Transverse colon (tissue), 4 donors: ENCODE measurements at regions not wholly inside any gene's neighbourhood (a gene's known extent, or its start where the extent isn't known, plus 50 kb on each side); places are given as distances from the start of the nearest gene placed in this dataset.

ENCODE experiments used
- DNase-seq: peaks from one replicate; pipeline ENCODE4 v3.0.0-alpha.2; 2019
- H3K27ac ChIP-seq, 4 donors: fragments of 200-600 bp; sonication (generic); 2 replicates each; pipeline ENCODE4 v1.5.1; 2016 to 2018; ENCODE audit warnings: inconsistent platforms in 4 of 4
- H3K27me3 ChIP-seq: fragments of 200-600 bp; sonication (generic); 2 replicates; pipeline ENCODE4 v1.5.1; 2017; ENCODE audit warnings: inconsistent platforms
- H3K36me3 ChIP-seq, 4 donors: fragments of 200-600 bp; sonication (generic); 2 replicates each; pipeline ENCODE4 v1.5.1; 2017 to 2019; ENCODE audit warnings: inconsistent platforms in 4 of 4
- H3K4me1 ChIP-seq, 4 donors: fragments of 200-600 bp; sonication (generic); 2 replicates each; pipeline ENCODE4 v1.5.1; 2017 to 2020; ENCODE audit warnings: inconsistent platforms in 4 of 4
- H3K4me3 ChIP-seq, 4 donors: fragments of 200-600 bp; sonication (generic); 1 replicate in 1 of 4; 2 replicates in 3 of 4; pipeline versions ENCODE4 v1.5.1 to v1.6.1; 2017 to 2019; ENCODE audit warnings: inconsistent platforms in 4 of 4
- H3K9me3 ChIP-seq, 2 donors: fragments of 200-600 bp; sonication (generic); 2 replicates each; pipeline ENCODE4 v1.5.1; 2017 to 2019; ENCODE audit warnings: inconsistent platforms in 2 of 2
- CTCF ChIP-seq, 5 experiments: fragments of 200-600 bp in 3 of 5; fragments of 450-650 bp in 2 of 5; sonication (generic) in 3 of 5; IDR thresholded peaks; 1 replicate in 2 of 5; 2 replicates in 3 of 5; pipeline ENCODE4 v1.5.1; 2016 to 2017; ENCODE audit warnings: antibody characterized with exemption in 5 of 5, inconsistent platforms in 3 of 5, mild to moderate bottlenecking in 2 of 5, moderate library complexity in 1 of 5
- EP300 ChIP-seq: sonication (generic); formaldehyde crosslinking; IDR thresholded peaks from one replicate; pipeline ENCODE4 v1.6.1; 2017; ENCODE audit warnings: antibody characterized with exemption, low read depth
- POLR2A ChIP-seq: fragments of 450-650 bp; IDR thresholded peaks from one replicate; pipeline ENCODE4 v1.6.1; 2016; ENCODE audit warnings: antibody characterized with exemption, mild to moderate bottlenecking, moderate library complexity
- POLR2AphosphoS5 ChIP-seq, 3 donors: sonication (generic); formaldehyde crosslinking; IDR thresholded peaks; one replicate each; pipeline ENCODE4 v1.6.1; 2016; ENCODE audit warnings: antibody characterized with exemption in 3 of 3
- WGBS, 2 donors: methylation state at CpG; one replicate each; pipeline ENCODE4 v1.1.5; 2018; ENCODE audit warnings: low coverage in 1 of 2; 5-methylcytosine and 5-hydroxymethylcytosine counted together
- in situ Hi-C, 4 donors: fragments of 200-750 bp; cut with MboI; loops; one replicate each; pipeline versions ENCODE4 v1.15.0 to v1.15.1; 2017; ENCODE audit warnings: low sequenced_read_pairs in 3 of 4, low pct_ligation_motif_present in 1 of 4, low pct_unique_long_range_greater_than_20kb in 1 of 4
- intact Hi-C: fragments of 100-400 bp; cut with DNase I; formaldehyde crosslinking; loops from one replicate; pipeline ENCODE4 v1.15.1; 2023; ENCODE audit warnings: low total_unique reads

- Histone ChIP-seq H3K4me1 (no peaks in the 10 kb centered on the region), H3K4me3 (no peak overlapping the region), H3K9me3 (peaks cover 0 to 8% of the 10 kb centered on the region in 2 donors), H3K27ac (no peak overlapping the region), H3K36me3 (no peaks in the 10 kb centered on the region), H3K27me3 (no peaks in the 10 kb centered on the region)
- in situ Hi-C loops, result no loop called here
- no peak for TF ChIP-seq POLR2AphosphoS5 (IDR thresholded peaks at IDR 0.05)
- TF ChIP-seq CTCF (IDR thresholded peaks at IDR 0.05), result no peak
- TF ChIP-seq EP300, result no peak
- TF ChIP-seq POLR2A, result no peak
- WGBS, 2 donors, result 69 to 85% methylated on average over 4 to 6 of the region's 6 CpGs
- intact Hi-C loops, result no loop called here
- no peak for DNase-seq
Measured at GRCh38 chr2:117273009-117273671, 541.4 kb upstream of the DDX18 start.

GRCh38 chr2:117293012-117293411, 521.5 kb upstream of the DDX18 start:
- Histone ChIP-seq H3K36me3 (no peaks in the 10 kb centered on the region), H3K4me1 (no peaks in the 10 kb centered on the region), H3K27ac (no peak overlapping the region), H3K4me3 (no peak overlapping the region), H3K9me3 (no peaks in the 10 kb centered on the region), H3K27me3 (no peaks in the 10 kb centered on the region)
- TF ChIP-seq POLR2A (no peak), CTCF (IDR thresholded peaks at IDR 0.05) (no peak), EP300 (no peak), POLR2AphosphoS5 (IDR thresholded peaks at IDR 0.05) (no peak)
- intact Hi-C loops, result no loop called here
- 97 to 100% methylated on average over 1 of the region's 1 CpG for WGBS, 2 donors
- in situ Hi-C loops, result no loop called here
- DNase-seq, result no peak

- in situ Hi-C loops (no loop called here), intact Hi-C loops (no loop called here)
- Histone ChIP-seq H3K36me3 (no peaks in the 10 kb centered on the region), H3K27me3 (no peaks in the 10 kb centered on the region), H3K4me3 (no peak overlapping the region), H3K27ac (no peak overlapping the region), H3K4me1 (no peaks in the 10 kb centered on the region), H3K9me3 (peaks cover 0 to 5% of the 10 kb centered on the region in 2 donors)
- no peak for TF ChIP-seq POLR2AphosphoS5 (IDR thresholded peaks at IDR 0.05)
- TF ChIP-seq POLR2A, result no peak
- TF ChIP-seq EP300, result no peak
- no peak for TF ChIP-seq CTCF (IDR thresholded peaks at IDR 0.05)
- no peak for DNase-seq
- WGBS, 2 donors, result 94% methylated on average over 2 of the region's 2 CpGs; no CpG with 5 or more reads in 1 of the 2 donors
Measured at GRCh38 chr2:117299451-117299850, 515.0 kb upstream of the DDX18 start.

GRCh38 chr2:117308861-117309770, 505.4 kb upstream of the DDX18 start:
- Histone ChIP-seq H3K27me3 (no peaks in the 10 kb centered on the region), H3K27ac (no peak overlapping the region), H3K4me3 (no peak overlapping the region), H3K9me3 (no peaks in the 10 kb centered on the region), H3K36me3 (no peaks in the 10 kb centered on the region), H3K4me1 (no peaks in the 10 kb centered on the region)
- no peak for DNase-seq
- intact Hi-C loops (no loop called here), in situ Hi-C loops (no loop called here)
- TF ChIP-seq POLR2A, result no peak
- no peak for TF ChIP-seq POLR2AphosphoS5 (IDR thresholded peaks at IDR 0.05)
- no peak for TF ChIP-seq CTCF (IDR thresholded peaks at IDR 0.05)
- no peak for TF ChIP-seq EP300
- 80% methylated on average over 7 of the region's 7 CpGs; no CpG with 5 or more reads in 1 of the 2 donors for WGBS, 2 donors
